ENCODE measurements at regions not wholly inside any gene's neighbourhood (a gene's known extent, or its start where the extent isn't known, plus 50 kb on each side); places are given as distances from the start of the nearest gene placed in this dataset.

- TF ChIP-seq POLR2A (IDR thresholded peaks at IDR 0.05) (no peak), CTCF (IDR thresholded peaks at IDR 0.05) (no peak)
Observed at GRCh38 chr10:47077941-47078340, 166.7 kb downstream of the PTPN20 start.
